Neural progenitor cell (in vitro differentiated cells): ENCODE measurements at regions not wholly inside any gene's neighbourhood (a gene's known extent, or its start where the extent isn't known, plus 50 kb on each side); places are given as distances from the start of the nearest gene placed in this dataset.

Experiments used
- DNase-seq: peaks from one replicate; pipeline ENCODE4 v3.0.0-alpha.2; 2016; ENCODE audit warnings: low spot score
- H2AFZ ChIP-seq: fragments of 200-600 bp; sonication (generic); replicated peaks from 2 replicates; pipeline ENCODE4 v1.6.1; 2016; ENCODE audit warnings: antibody characterized with exemption
- H3F3A ChIP-seq: fragments of 200-600 bp; sonication (generic); 2 replicates; pipeline ENCODE4 v1.6.1; 2016; ENCODE audit warnings: antibody characterized with exemption, low read depth
- H3K27ac ChIP-seq: fragments of 200-600 bp; sonication (generic); 2 replicates; pipeline ENCODE4 v1.5.1; 2016; ENCODE audit warnings: mild to moderate bottlenecking
- H3K27me3 ChIP-seq: fragments of 200-600 bp; sonication (generic); 2 replicates; pipeline ENCODE4 v1.6.1; 2016; ENCODE audit warnings: mild to moderate bottlenecking, moderate library complexity
- H3K36me3 ChIP-seq: fragments of 200-600 bp; sonication (generic); 2 replicates; pipeline ENCODE4 v1.5.1; 2016
- H3K4me1 ChIP-seq: fragments of 200-600 bp; sonication (generic); 2 replicates; pipeline ENCODE4 v1.6.1; 2016; ENCODE audit warnings: mixed run types
- H3K4me2 ChIP-seq: fragments of 200-600 bp; sonication (generic); 2 replicates; pipeline ENCODE4 v1.6.1; 2016
- H3K4me3 ChIP-seq: fragments of 200-600 bp; sonication (generic); 2 replicates; pipeline ENCODE4 v1.5.1; 2016
- H3K79me2 ChIP-seq: fragments of 200-600 bp; sonication (generic); 2 replicates; pipeline ENCODE4 v1.6.1; 2016; ENCODE audit warnings: low read depth
- H3K9ac ChIP-seq: fragments of 200-600 bp; sonication (generic); 2 replicates; pipeline ENCODE4 v1.6.1; 2016
- H3K9me3 ChIP-seq: fragments of 200-600 bp; sonication (generic); 2 replicates; pipeline ENCODE4 v1.5.1; 2016; ENCODE audit warnings: low read depth
- H4K20me1 ChIP-seq: fragments of 200-600 bp; sonication (generic); 2 replicates; pipeline ENCODE4 v1.6.1; 2016; ENCODE audit warnings: low read depth
- H3K27ac Mint-ChIP-seq: 3 replicates; pipeline ENCODE4 v1.8.0; 2021; ENCODE audit warnings: mixed read lengths
- H3K27me3 Mint-ChIP-seq: 2 replicates; pipeline ENCODE4 v1.8.0; 2022; ENCODE audit warnings: low read depth, mild to moderate bottlenecking, inconsistent platforms, moderate library complexity, mixed read lengths; ENCODE audit not compliant: insufficient read depth
- H3K36me3 Mint-ChIP-seq: 3 replicates; pipeline ENCODE4 v1.8.0; 2021; ENCODE audit warnings: mixed read lengths
- H3K4me1 Mint-ChIP-seq: 3 replicates; pipeline ENCODE4 v1.8.0; 2021; ENCODE audit warnings: mixed read lengths
- H3K4me3 Mint-ChIP-seq: 3 replicates; pipeline ENCODE4 v1.8.0; 2021; ENCODE audit warnings: mild to moderate bottlenecking, moderate library complexity, mixed read lengths
- H3K9me3 Mint-ChIP-seq: 3 replicates; pipeline ENCODE4 v1.8.0; 2020; ENCODE audit warnings: mixed read lengths
- EZH2 ChIP-seq: fragments of 200-600 bp; sonication (generic); IDR thresholded peaks from 2 replicates; pipeline ENCODE4 v1.6.1; 2017; ENCODE audit warnings: antibody characterized with exemption, mild to moderate bottlenecking, moderate library complexity
- EZH2phosphoT487 ChIP-seq: fragments of 200-600 bp; sonication (generic); IDR thresholded peaks from 2 replicates; pipeline ENCODE4 v1.6.1; 2017; ENCODE audit warnings: antibody characterized with exemption
- TF ChIP-seq, protein P1 (sequence below): fragments of 200-600 bp; sonication (generic); IDR thresholded peaks from 2 replicates; pipeline ENCODE4 v1.5.1; 2017; ENCODE audit warnings: antibody characterized with exemption, mild to moderate bottlenecking

DNA sequence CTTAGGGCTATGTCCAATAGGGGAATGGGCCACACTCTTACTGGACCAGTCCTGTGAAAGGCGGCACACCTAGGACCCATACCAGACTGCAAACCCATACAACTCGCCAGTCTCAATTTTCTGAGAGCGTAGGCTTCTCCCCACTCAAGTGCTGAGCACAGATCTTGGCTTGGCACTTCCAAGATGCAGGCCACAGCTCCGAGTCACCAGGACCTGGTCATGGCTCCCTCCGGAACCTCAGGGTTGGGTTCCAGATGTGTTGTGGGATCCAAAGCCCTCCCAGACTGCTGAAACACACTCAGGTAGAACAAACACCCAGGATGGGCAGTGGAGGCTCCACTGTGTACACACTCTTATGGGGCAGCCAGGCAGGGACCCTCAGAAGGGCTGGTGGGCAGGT, 103.3 kb downstream of the TMEM144 start:
- H3K4me1 ChIP-seq = no peaks in the 10 kb centered on the region
- no peak overlapping the region for H3K4me3 Mint-ChIP-seq
- no peaks in the 10 kb centered on the region for H3K36me3 Mint-ChIP-seq
- no peaks in the 10 kb centered on the region for H3F3A ChIP-seq
- H3K36me3 ChIP-seq = no peaks in the 10 kb centered on the region
- no peak overlapping the region for H3K4me2 ChIP-seq
- no peaks in the 10 kb centered on the region for H3K27me3 Mint-ChIP-seq
- TF ChIP-seq, protein P1, sequence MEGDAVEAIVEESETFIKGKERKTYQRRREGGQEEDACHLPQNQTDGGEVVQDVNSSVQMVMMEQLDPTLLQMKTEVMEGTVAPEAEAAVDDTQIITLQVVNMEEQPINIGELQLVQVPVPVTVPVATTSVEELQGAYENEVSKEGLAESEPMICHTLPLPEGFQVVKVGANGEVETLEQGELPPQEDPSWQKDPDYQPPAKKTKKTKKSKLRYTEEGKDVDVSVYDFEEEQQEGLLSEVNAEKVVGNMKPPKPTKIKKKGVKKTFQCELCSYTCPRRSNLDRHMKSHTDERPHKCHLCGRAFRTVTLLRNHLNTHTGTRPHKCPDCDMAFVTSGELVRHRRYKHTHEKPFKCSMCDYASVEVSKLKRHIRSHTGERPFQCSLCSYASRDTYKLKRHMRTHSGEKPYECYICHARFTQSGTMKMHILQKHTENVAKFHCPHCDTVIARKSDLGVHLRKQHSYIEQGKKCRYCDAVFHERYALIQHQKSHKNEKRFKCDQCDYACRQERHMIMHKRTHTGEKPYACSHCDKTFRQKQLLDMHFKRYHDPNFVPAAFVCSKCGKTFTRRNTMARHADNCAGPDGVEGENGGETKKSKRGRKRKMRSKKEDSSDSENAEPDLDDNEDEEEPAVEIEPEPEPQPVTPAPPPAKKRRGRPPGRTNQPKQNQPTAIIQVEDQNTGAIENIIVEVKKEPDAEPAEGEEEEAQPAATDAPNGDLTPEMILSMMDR = no peak
- TF ChIP-seq EZH2 = no peak
- TF ChIP-seq EZH2phosphoT487 = no peak
- H3K9me3 ChIP-seq = no peaks in the 10 kb centered on the region
- peaks cover 4% of the 10 kb centered on the region for H3K9me3 Mint-ChIP-seq
- no peaks in the 10 kb centered on the region for H3K79me2 ChIP-seq
- no peak overlapping the region for H3K9ac ChIP-seq
- no peaks in the 10 kb centered on the region for H4K20me1 ChIP-seq
- H3K4me1 Mint-ChIP-seq = no peaks in the 10 kb centered on the region
- no peak overlapping the region for H3K27ac Mint-ChIP-seq
- H3K27me3 ChIP-seq = no peaks in the 10 kb centered on the region
- H2AFZ ChIP-seq = no peak overlapping the region
- no peak for DNase-seq
- H3K4me3 ChIP-seq = no peak overlapping the region
- no peak overlapping the region for H3K27ac ChIP-seq

DNA sequence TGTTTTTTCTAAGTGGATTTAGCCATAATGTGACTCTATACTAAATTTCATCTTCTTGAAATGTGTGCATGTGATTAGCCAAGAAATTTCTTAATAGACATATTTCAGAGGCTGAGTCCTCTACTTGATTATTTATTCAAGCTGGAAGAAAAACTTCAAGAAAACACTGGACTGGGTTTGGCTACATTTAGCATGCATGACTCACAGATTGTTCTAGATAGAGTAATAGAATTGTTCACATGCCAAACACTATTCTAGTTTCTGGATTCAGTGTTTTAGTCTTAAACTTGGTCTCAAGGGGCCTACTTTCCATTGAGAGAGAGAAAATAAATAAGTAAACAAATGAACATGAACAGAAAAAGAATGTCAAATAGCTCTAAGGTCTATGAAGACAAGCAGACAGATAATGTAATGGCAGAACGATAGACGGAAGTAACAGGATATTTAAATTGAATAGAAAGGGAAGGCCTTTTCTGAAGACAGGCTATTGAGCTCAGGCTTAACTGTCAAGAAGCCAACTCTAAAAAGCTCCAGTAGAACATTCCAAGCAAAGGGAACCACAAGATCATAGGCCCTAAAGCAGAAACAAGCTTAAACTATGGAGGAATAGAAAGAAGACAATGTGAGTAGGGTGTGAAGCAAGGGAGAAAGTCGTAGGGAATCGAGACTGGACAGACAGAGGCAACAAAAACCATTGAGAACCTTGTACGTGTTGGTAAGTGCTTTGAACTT, 104.6 kb downstream of the TMEM144 start:
- Mint-ChIP-seq H3K36me3 (no peaks in the 10 kb centered on the region), H3K4me3 (no peak overlapping the region), H3K27ac (no peak overlapping the region), H3K27me3 (no peaks in the 10 kb centered on the region), H3K9me3 (no peaks in the 10 kb centered on the region), H3K4me1 (no peaks in the 10 kb centered on the region)
- Histone ChIP-seq H3K9ac (no peak overlapping the region), H4K20me1 (no peaks in the 10 kb centered on the region), H3K36me3 (no peaks in the 10 kb centered on the region), H3K79me2 (no peaks in the 10 kb centered on the region), H3K4me2 (no peak overlapping the region), H3K9me3 (no peaks in the 10 kb centered on the region), H3F3A (no peaks in the 10 kb centered on the region), H2AFZ (no peak overlapping the region), H3K27me3 (no peaks in the 10 kb centered on the region), H3K4me3 (no peak overlapping the region), H3K27ac (no peak overlapping the region), H3K4me1 (no peaks in the 10 kb centered on the region)
- DNase-seq = no peak
- TF ChIP-seq EZH2 (no peak), EZH2phosphoT487 (no peak)
- TF ChIP-seq, protein P1 = no peak

DNA sequence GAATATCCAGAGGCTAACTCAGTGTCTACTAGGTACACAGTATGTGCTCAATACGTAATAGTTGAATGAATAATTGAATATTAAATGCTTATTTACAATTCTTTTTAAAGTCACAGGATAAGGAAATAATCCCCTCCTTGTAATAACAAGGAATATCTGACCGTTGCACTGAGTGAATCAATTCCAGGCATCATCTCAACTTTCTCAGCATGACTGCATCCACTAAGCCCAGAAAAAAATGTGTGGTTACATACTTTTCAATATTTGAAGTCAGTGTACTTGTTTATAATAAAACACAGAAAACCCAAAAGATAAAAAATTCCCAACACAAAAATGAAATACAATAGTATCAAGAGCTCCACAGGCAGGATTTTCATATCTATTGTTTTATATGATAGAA, 105.4 kb downstream of the TMEM144 start:
- Histone ChIP-seq H3K27ac (no peak overlapping the region), H2AFZ (no peak overlapping the region), H3K27me3 (no peaks in the 10 kb centered on the region), H3K9ac (no peak overlapping the region), H3K4me3 (no peak overlapping the region), H3K36me3 (no peaks in the 10 kb centered on the region), H3K79me2 (no peaks in the 10 kb centered on the region), H3K9me3 (no peaks in the 10 kb centered on the region), H3K4me2 (no peak overlapping the region), H3K4me1 (no peaks in the 10 kb centered on the region), H4K20me1 (no peaks in the 10 kb centered on the region), H3F3A (no peaks in the 10 kb centered on the region)
- no peak overlapping the region for H3K4me3 Mint-ChIP-seq
- no peaks in the 10 kb centered on the region for H3K27me3 Mint-ChIP-seq
- no peaks in the 10 kb centered on the region for H3K4me1 Mint-ChIP-seq
- no peak overlapping the region for H3K27ac Mint-ChIP-seq
- H3K36me3 Mint-ChIP-seq = no peaks in the 10 kb centered on the region
- TF ChIP-seq EZH2 (no peak), EZH2phosphoT487 (no peak)
- TF ChIP-seq, protein P1 = no peak
- no peak for DNase-seq
- peaks cover 1% of the 10 kb centered on the region for H3K9me3 Mint-ChIP-seq
